ENCODE measurements at regions not wholly inside any gene's neighbourhood (a gene's known extent, or its start where the extent isn't known, plus 50 kb on each side); places are given as distances from the start of the nearest gene placed in this dataset.

GRCh38 chr11:45517171-45517770, 148.2 kb downstream of the CHST1 start:
- H3K9me3 Mint-ChIP-seq: peaks cover 0 to 1% (median 0%) of the 10 kb centered on the region in 7 donors
- Histone ChIP-seq H3K27ac (ENCODE audit: insufficient read depth, low read length, poor library complexity, severe bottlenecking) (no peak overlapping the region), H3K4me1 (ENCODE audit: control insufficient read depth, insufficient read depth, low read length, poor library complexity, severe bottlenecking) (no peaks in the 10 kb centered on the region), H3K9me3 (ENCODE audit: control insufficient read depth in 2 of 2, low read length in 2 of 2) (peaks cover 0 to 2% of the 10 kb centered on the region in 2 experiments), H3K27me3 (ENCODE audit: control insufficient read depth, insufficient read depth, low read length) (no peaks in the 10 kb centered on the region), H3K36me3 (ENCODE audit: control insufficient read depth, insufficient read depth, low read length) (no peaks in the 10 kb centered on the region), H3K4me3 (ENCODE audit: low read depth, low read length) (no peak overlapping the region)
- no peak for DNase-seq
- no peaks in the 10 kb centered on the region for H3K36me3 Mint-ChIP-seq
- H3K4me3 Mint-ChIP-seq: no peak overlapping the region
- no peaks in the 10 kb centered on the region for H3K4me1 Mint-ChIP-seq
- H3K27me3 Mint-ChIP-seq: no peaks in the 10 kb centered on the region
- ATAC-seq (ENCODE audit: low read depth in 2 of 2): no peak
- no peak overlapping the region for H3K27ac Mint-ChIP-seq

- Mint-ChIP-seq H3K36me3 (no peaks in the 10 kb centered on the region), H3K27ac (no peak overlapping the region), H3K9me3 (peaks cover 0 to 1% (median 0%) of the 10 kb centered on the region in 7 donors), H3K4me3 (no peak overlapping the region), H3K27me3 (no peaks in the 10 kb centered on the region), H3K4me1 (no peaks in the 10 kb centered on the region)
- no peak overlapping the region for H3K27ac ChIP-seq (ENCODE audit: insufficient read depth, low read length, poor library complexity, severe bottlenecking)
- no peak for ATAC-seq (ENCODE audit: low read depth in 2 of 2)
- H3K4me1 ChIP-seq (ENCODE audit: control insufficient read depth, insufficient read depth, low read length, poor library complexity, severe bottlenecking): no peaks in the 10 kb centered on the region
- no peaks in the 10 kb centered on the region for H3K36me3 ChIP-seq (ENCODE audit: control insufficient read depth, insufficient read depth, low read length)
- DNase-seq: no peak
- no peak overlapping the region for H3K4me3 ChIP-seq (ENCODE audit: low read depth, low read length)
- peaks cover 1% of the 10 kb centered on the region for H3K27me3 ChIP-seq (ENCODE audit: control insufficient read depth, insufficient read depth, low read length)
- no peaks in the 10 kb centered on the region for H3K9me3 ChIP-seq (ENCODE audit: control insufficient read depth in 2 of 2, low read length in 2 of 2)
Measured at GRCh38 chr11:45513821-45514340, 151.5 kb downstream of the CHST1 start.

- Mint-ChIP-seq H3K27ac (no peak overlapping the region), H3K9me3 (peaks cover 0 to 1% (median 0%) of the 10 kb centered on the region in 7 donors), H3K27me3 (no peaks in the 10 kb centered on the region), H3K4me1 (no peaks in the 10 kb centered on the region), H3K36me3 (no peaks in the 10 kb centered on the region), H3K4me3 (no peak overlapping the region)
- DNase-seq: no peak
- Histone ChIP-seq H3K4me1 (ENCODE audit: control insufficient read depth, insufficient read depth, low read length, poor library complexity, severe bottlenecking) (no peaks in the 10 kb centered on the region), H3K27ac (ENCODE audit: insufficient read depth, low read length, poor library complexity, severe bottlenecking) (no peak overlapping the region), H3K9me3 (ENCODE audit: control insufficient read depth in 2 of 2, low read length in 2 of 2) (no peaks in the 10 kb centered on the region), H3K27me3 (ENCODE audit: control insufficient read depth, insufficient read depth, low read length) (peaks cover 1% of the 10 kb centered on the region), H3K36me3 (ENCODE audit: control insufficient read depth, insufficient read depth, low read length) (no peaks in the 10 kb centered on the region), H3K4me3 (ENCODE audit: low read depth, low read length) (no peak overlapping the region)
- no peak for ATAC-seq (ENCODE audit: low read depth in 2 of 2)
Measured at GRCh38 chr11:45512471-45513148, 152.8 kb downstream of the CHST1 start.

GRCh38 chr11:45511566-45511965, 153.9 kb downstream of the CHST1 start:
- no peaks in the 10 kb centered on the region for H3K4me1 ChIP-seq (ENCODE audit: control insufficient read depth, insufficient read depth, low read length, poor library complexity, severe bottlenecking)
- no peak overlapping the region for H3K27ac Mint-ChIP-seq
- DNase-seq (no peak), ATAC-seq (ENCODE audit: low read depth in 2 of 2) (no peak)
- no peaks in the 10 kb centered on the region for H3K4me1 Mint-ChIP-seq
- no peaks in the 10 kb centered on the region for H3K27me3 Mint-ChIP-seq
- H3K9me3 ChIP-seq (ENCODE audit: control insufficient read depth in 2 of 2, low read length in 2 of 2): no peaks in the 10 kb centered on the region
- H3K36me3 ChIP-seq (ENCODE audit: control insufficient read depth, insufficient read depth, low read length): no peaks in the 10 kb centered on the region
- H3K27ac ChIP-seq (ENCODE audit: insufficient read depth, low read length, poor library complexity, severe bottlenecking): no peak overlapping the region
- H3K27me3 ChIP-seq (ENCODE audit: control insufficient read depth, insufficient read depth, low read length): peaks cover 1% of the 10 kb centered on the region
- no peak overlapping the region for H3K4me3 Mint-ChIP-seq
- H3K36me3 Mint-ChIP-seq: no peaks in the 10 kb centered on the region
- no peak overlapping the region for H3K4me3 ChIP-seq (ENCODE audit: low read depth, low read length)
- H3K9me3 Mint-ChIP-seq: peaks cover 0 to 4% (median 0%) of the 10 kb centered on the region in 7 donors

GRCh38 chr11:45507916-45508315, 157.5 kb downstream of the CHST1 start:
- DNase-seq: no peak
- H3K36me3 Mint-ChIP-seq: no peaks in the 10 kb centered on the region

GRCh38 chr11:45503311-45503710, 162.1 kb downstream of the CHST1 start:
- ATAC-seq (ENCODE audit: low read depth in 2 of 2) (no peak), DNase-seq (no peak)
- H3K9me3 Mint-ChIP-seq: peaks cover 0 to 9% (median 2%) of the 10 kb centered on the region in 7 donors
- H3K27me3 Mint-ChIP-seq: peaks cover 10% of the 10 kb centered on the region
- Histone ChIP-seq H3K36me3 (ENCODE audit: control insufficient read depth, insufficient read depth, low read length) (no peaks in the 10 kb centered on the region), H3K27ac (ENCODE audit: insufficient read depth, low read length, poor library complexity, severe bottlenecking) (no peak overlapping the region), H3K27me3 (ENCODE audit: control insufficient read depth, insufficient read depth, low read length) (no peaks in the 10 kb centered on the region), H3K4me1 (ENCODE audit: control insufficient read depth, insufficient read depth, low read length, poor library complexity, severe bottlenecking) (no peaks in the 10 kb centered on the region), H3K4me3 (ENCODE audit: low read depth, low read length) (no peak overlapping the region), H3K9me3 (ENCODE audit: control insufficient read depth in 2 of 2, low read length in 2 of 2) (peaks cover 0 to 5% of the 10 kb centered on the region in 2 experiments)
- H3K36me3 Mint-ChIP-seq: no peaks in the 10 kb centered on the region
- no peak overlapping the region for H3K4me3 Mint-ChIP-seq
- H3K4me1 Mint-ChIP-seq: no peaks in the 10 kb centered on the region
- H3K27ac Mint-ChIP-seq: no peak overlapping the region

More at GRCh38 chr11:45507916-45508315, 157.5 kb downstream of the CHST1 start:
- Histone ChIP-seq H3K4me3 (ENCODE audit: low read depth, low read length) (no peak overlapping the region), H3K27ac (ENCODE audit: insufficient read depth, low read length, poor library complexity, severe bottlenecking) (no peak overlapping the region), H3K9me3 (ENCODE audit: control insufficient read depth in 2 of 2, low read length in 2 of 2) (peaks cover 0 to 5% of the 10 kb centered on the region in 2 experiments), H3K27me3 (ENCODE audit: control insufficient read depth, insufficient read depth, low read length) (peaks cover 1% of the 10 kb centered on the region), H3K36me3 (ENCODE audit: control insufficient read depth, insufficient read depth, low read length) (no peaks in the 10 kb centered on the region), H3K4me1 (ENCODE audit: control insufficient read depth, insufficient read depth, low read length, poor library complexity, severe bottlenecking) (no peaks in the 10 kb centered on the region)
- H3K9me3 Mint-ChIP-seq: peaks cover 0 to 7% (median 2%) of the 10 kb centered on the region in 7 donors
- no peak for ATAC-seq (ENCODE audit: low read depth in 2 of 2)
- H3K4me3 Mint-ChIP-seq: no peak overlapping the region
- no peak overlapping the region for H3K27ac Mint-ChIP-seq
- peaks cover 3% of the 10 kb centered on the region for H3K27me3 Mint-ChIP-seq
- H3K4me1 Mint-ChIP-seq: no peaks in the 10 kb centered on the region

GRCh38 chr11:45502226-45502545, 163.2 kb downstream of the CHST1 start:
- no peak overlapping the region for H3K27ac Mint-ChIP-seq
- no peaks in the 10 kb centered on the region for H3K36me3 ChIP-seq (ENCODE audit: control insufficient read depth, insufficient read depth, low read length)
- H3K27me3 ChIP-seq (ENCODE audit: control insufficient read depth, insufficient read depth, low read length): no peaks in the 10 kb centered on the region
- no peak for ATAC-seq (ENCODE audit: low read depth in 2 of 2)
- H3K9me3 ChIP-seq (ENCODE audit: control insufficient read depth in 2 of 2, low read length in 2 of 2): peaks cover 0 to 5% of the 10 kb centered on the region in 2 experiments
- H3K4me3 Mint-ChIP-seq: no peak overlapping the region
- no peaks in the 10 kb centered on the region for H3K4me1 ChIP-seq (ENCODE audit: control insufficient read depth, insufficient read depth, low read length, poor library complexity, severe bottlenecking)
- H3K9me3 Mint-ChIP-seq: peaks cover 0 to 9% (median 2%) of the 10 kb centered on the region in 7 donors
- no peaks in the 10 kb centered on the region for H3K36me3 Mint-ChIP-seq
- peaks cover 20% of the 10 kb centered on the region for H3K27me3 Mint-ChIP-seq
- no peak overlapping the region for H3K27ac ChIP-seq (ENCODE audit: insufficient read depth, low read length, poor library complexity, severe bottlenecking)
- no peak overlapping the region for H3K4me3 ChIP-seq (ENCODE audit: low read depth, low read length)
- H3K4me1 Mint-ChIP-seq: no peaks in the 10 kb centered on the region
- DNase-seq: no peak
